Tibial artery (tissue), 4 donors: ENCODE measurements at regions not wholly inside any gene's neighbourhood (a gene's known extent, or its start where the extent isn't known, plus 50 kb on each side); places are given as distances from the start of the nearest gene placed in this dataset.

Experiments used
- DNase-seq, 2 donors: peaks; one replicate each; pipeline ENCODE4 v3.0.0-alpha.2; 2019
- H3K27ac ChIP-seq, 2 donors: fragments of 200-600 bp; sonication (generic) in 1 of 2; 1 replicate in 1 of 2; 2 replicates in 1 of 2; pipeline ENCODE4 v1.5.1; 2018 to 2019; ENCODE audit warnings: mild to moderate bottlenecking in 1 of 2
- H3K27me3 ChIP-seq, 2 donors: fragments of 200-600 bp; sonication (generic) in 1 of 2; one replicate each; pipeline versions ENCODE4 v1.5.1 to v1.6.0; 2016 to 2019
- H3K36me3 ChIP-seq, 3 donors: fragments of 200-600 bp; sonication (generic) in 2 of 3; one replicate each; pipeline ENCODE4 v1.5.1; 2016 to 2019; ENCODE audit warnings: mild to moderate bottlenecking in 2 of 3
- H3K4me1 ChIP-seq, 4 donors: fragments of 200-600 bp; sonication (generic) in 2 of 4; 1 replicate in 3 of 4; 2 replicates in 1 of 4; pipeline ENCODE4 v1.5.1; 2016 to 2019
- H3K4me3 ChIP-seq, 2 donors: fragments of 200-600 bp; sonication (generic) in 1 of 2; 1 replicate in 1 of 2; 2 replicates in 1 of 2; pipeline ENCODE4 v1.5.1; 2018 to 2019; ENCODE audit warnings: mild to moderate bottlenecking in 2 of 2
- H3K9me3 ChIP-seq, 3 donors: fragments of 200-600 bp; sonication (generic) in 1 of 3; one replicate each; pipeline ENCODE4 v1.5.1; 2016 to 2019
- CTCF ChIP-seq, 2 experiments: fragments of 200-600 bp in 1 of 2; fragments of 450-650 bp in 1 of 2; IDR thresholded peaks; one replicate each; pipeline ENCODE4 v1.5.1; 2017 to 2019; ENCODE audit warnings: antibody characterized with exemption in 2 of 2, mild to moderate bottlenecking in 1 of 2, moderate library complexity in 1 of 2
- intact Hi-C: fragments of 100-400 bp; cut with DNase I; formaldehyde crosslinking; loops from one replicate; pipeline ENCODE4 v1.15.0; 2023; ENCODE audit warnings: low total_unique reads

GRCh38 chr18:73838107-73838506 lies 309.5 kb downstream of the FBXO15 start:
- H3K27me3 ChIP-seq, result no peaks in the 10 kb centered on the region
- DNase-seq, result no peak
- H3K9me3 ChIP-seq, result no peaks in the 10 kb centered on the region
- no peaks in the 10 kb centered on the region for H3K36me3 ChIP-seq
- peaks cover 0 to 3% (median 0%) of the 10 kb centered on the region in 4 donors for H3K4me1 ChIP-seq
- H3K4me3 ChIP-seq, result no peak overlapping the region
- intact Hi-C loops, result no loop called here
- H3K27ac ChIP-seq, result no peak overlapping the region
- no peak for TF ChIP-seq CTCF (IDR thresholded peaks at IDR 0.05)

GRCh38 chr18:73835656-73836364 lies 311.8 kb downstream of the FBXO15 start:
- no peaks in the 10 kb centered on the region for H3K9me3 ChIP-seq
- H3K27me3 ChIP-seq, result no peaks in the 10 kb centered on the region
- no peaks in the 10 kb centered on the region for H3K36me3 ChIP-seq
- no peak overlapping the region for H3K4me3 ChIP-seq
- DNase-seq, result no peak
- intact Hi-C loops, result no loop called here
- H3K4me1 ChIP-seq, result no peaks in the 10 kb centered on the region
- no peak for TF ChIP-seq CTCF (IDR thresholded peaks at IDR 0.05)
- no peak overlapping the region for H3K27ac ChIP-seq

GRCh38 chr18:73835039-73835438 lies 312.6 kb downstream of the FBXO15 start:
- Histone ChIP-seq H3K4me1 (no peaks in the 10 kb centered on the region), H3K4me3 (no peak overlapping the region), H3K9me3 (no peaks in the 10 kb centered on the region), H3K36me3 (no peaks in the 10 kb centered on the region), H3K27me3 (no peaks in the 10 kb centered on the region), H3K27ac (no peak overlapping the region)
- no peak for DNase-seq
- intact Hi-C loops, result no loop called here
- TF ChIP-seq CTCF (IDR thresholded peaks at IDR 0.05), result no peak

- DNase-seq, result no peak
- Histone ChIP-seq H3K4me1 (no peaks in the 10 kb centered on the region), H3K9me3 (no peaks in the 10 kb centered on the region), H3K36me3 (no peaks in the 10 kb centered on the region), H3K4me3 (no peak overlapping the region), H3K27ac (no peak overlapping the region), H3K27me3 (no peaks in the 10 kb centered on the region)
- intact Hi-C loops, result no loop called here
- no peak for TF ChIP-seq CTCF (IDR thresholded peaks at IDR 0.05)
Observed at GRCh38 chr18:73831688-73832087, 315.9 kb downstream of the FBXO15 start.

GRCh38 chr18:73829146-73829545 lies 318.5 kb downstream of the FBXO15 start:
- no peaks in the 10 kb centered on the region for H3K4me1 ChIP-seq
- H3K27ac ChIP-seq, result no peak overlapping the region
- H3K36me3 ChIP-seq, result no peaks in the 10 kb centered on the region
- intact Hi-C loops, result no loop called here
- no peak overlapping the region for H3K4me3 ChIP-seq
- no peak for TF ChIP-seq CTCF (IDR thresholded peaks at IDR 0.05)
- DNase-seq, result no peak
- no peaks in the 10 kb centered on the region for H3K9me3 ChIP-seq
- H3K27me3 ChIP-seq, result no peaks in the 10 kb centered on the region

- intact Hi-C loops, result no loop called here
- H3K4me3 ChIP-seq, result no peak overlapping the region
- no peak for TF ChIP-seq CTCF (IDR thresholded peaks at IDR 0.05)
- no peak overlapping the region for H3K27ac ChIP-seq
- no peaks in the 10 kb centered on the region for H3K36me3 ChIP-seq
- no peaks in the 10 kb centered on the region for H3K27me3 ChIP-seq
- no peak for DNase-seq
- no peaks in the 10 kb centered on the region for H3K9me3 ChIP-seq
- H3K4me1 ChIP-seq, result no peaks in the 10 kb centered on the region
Observed at GRCh38 chr18:73827801-73828200, 319.8 kb downstream of the FBXO15 start.
